IMR-90 (cell line): ENCODE measurements at regions not wholly inside any gene's neighbourhood (a gene's known extent, or its start where the extent isn't known, plus 50 kb on each side); places are given as distances from the start of the nearest gene placed in this dataset.

Experiments
- ATAC-seq: fragments of 200-7000 bp; cut with Tn5 transposase; 2 replicates; pipeline ENCODE4 v1.9.1; 2020; ENCODE audit warnings: low read depth, mild to moderate bottlenecking, moderate library complexity
- BruUV-seq: library from RNA; stranded (reverse); fragments of 400-500 nt; replicated peaks from 2 replicates; lab custom pipeline; 2021; lab: Mats Ljungman, UMichigan
- CTCF ChIA-PET: fragments of 300-600 bp; formaldehyde crosslinking; extraction: SDS; loops from one replicate; lab custom pipeline; 2021; ENCODE audit warnings: antibody characterized with exemption; lab: Yijun Ruan, JAX
- POLR2A ChIA-PET: fragments of 300-600 bp; sonication (Branson Sonifier 250); formaldehyde crosslinking; loops from one replicate; lab custom pipeline; 2022; ENCODE audit warnings: antibody characterized with exemption; ENCODE audit not compliant: unreplicated experiment; lab: Charles Lee
- DNase-seq: peaks from one replicate; pipeline ENCODE4 v3.0.0; 2013
- H2AFZ ChIP-seq: replicated peaks from 2 replicates; pipeline ENCODE3; 2013; ENCODE audit warnings: low read length, mild to moderate bottlenecking; ENCODE audit not compliant: poor library complexity
- H2AK5ac ChIP-seq: 2 replicates; pipeline ENCODE4 v1.6.1; 2013; ENCODE audit warnings: low read depth, low read length, inconsistent platforms
- H2AK9ac ChIP-seq: replicated peaks from 2 replicates; pipeline ENCODE3; 2013; ENCODE audit warnings: mild to moderate bottlenecking, low read depth, low read length, moderate library complexity; ENCODE audit not compliant: poor library complexity
- H2BK120ac ChIP-seq: 2 replicates; pipeline ENCODE4 v1.6.1; 2013; ENCODE audit warnings: low read depth, low read length, inconsistent platforms
- H2BK15ac ChIP-seq: 3 replicates; pipeline ENCODE4 v1.6.1; 2013; ENCODE audit warnings: low read depth, low read length, inconsistent platforms
- H2BK20ac ChIP-seq: 2 replicates; pipeline ENCODE4 v1.6.1; 2013; ENCODE audit warnings: low read depth, mild to moderate bottlenecking, inconsistent platforms, low read length, moderate library complexity
- H2BK5ac ChIP-seq: 2 replicates; pipeline ENCODE4 v1.6.1; 2013; ENCODE audit warnings: mild to moderate bottlenecking, low read depth, low read length, inconsistent platforms; ENCODE audit not compliant: poor library complexity, severe bottlenecking
- H3K14ac ChIP-seq: replicated peaks from 2 replicates; pipeline ENCODE4 v1.6.1; 2013; ENCODE audit warnings: low read depth, low read length, inconsistent platforms
- H3K18ac ChIP-seq: 2 replicates; pipeline ENCODE4 v1.6.1; 2013; ENCODE audit warnings: low read depth, low read length, control low read depth
- H3K23ac ChIP-seq: 2 replicates; pipeline ENCODE4 v1.6.1; 2013; ENCODE audit warnings: low read depth, low read length, inconsistent platforms
- H3K27ac ChIP-seq: 2 replicates; pipeline ENCODE4 v1.5.1; 2013; ENCODE audit warnings: mild to moderate bottlenecking, control low read depth, low read length; ENCODE audit not compliant: insufficient read depth
- H3K27me3 ChIP-seq: 2 replicates; pipeline ENCODE4 v1.6.1; 2013; ENCODE audit warnings: low read length; ENCODE audit not compliant: control insufficient read depth, insufficient read depth
- H3K36me3 ChIP-seq: 2 replicates; pipeline ENCODE4 v1.6.1; 2013; ENCODE audit warnings: low read length, mixed read lengths; ENCODE audit not compliant: control insufficient read depth, insufficient read depth
- H3K4ac ChIP-seq: 2 replicates; pipeline ENCODE4 v1.6.1; 2013; ENCODE audit warnings: low read depth, low read length, inconsistent platforms
- H3K4me1 ChIP-seq: 2 replicates; pipeline ENCODE4 v1.6.1; 2013; ENCODE audit warnings: low read length, mixed read lengths; ENCODE audit not compliant: control insufficient read depth, insufficient read depth
- H3K4me2 ChIP-seq: 2 replicates; pipeline ENCODE4 v1.6.1; 2013; ENCODE audit warnings: low read depth, mild to moderate bottlenecking, control low read depth, low read length, moderate library complexity
- H3K4me3 ChIP-seq: 2 replicates; pipeline ENCODE4 v1.5.1; 2013; ENCODE audit warnings: low read depth, mild to moderate bottlenecking, control low read depth, low read length, moderate library complexity; ENCODE audit not compliant: insufficient read depth
- H3K56ac ChIP-seq: 2 replicates; pipeline ENCODE4 v1.6.1; 2013; ENCODE audit warnings: low read length, inconsistent platforms; ENCODE audit not compliant: insufficient read depth; ENCODE audit errors: extremely low read depth
- H3K79me1 ChIP-seq, 2 experiments: 2 replicates each; pipeline ENCODE4 v1.6.1; 2013; ENCODE audit warnings: low read length in 2 of 2, inconsistent platforms in 1 of 2, low read depth in 1 of 2
- H3K9ac ChIP-seq: 2 replicates; pipeline ENCODE4 v1.6.1; 2013; ENCODE audit warnings: low read depth, low read length, control low read depth
- H3K9me1 ChIP-seq: 2 replicates; pipeline ENCODE4 v1.6.1; 2013; ENCODE audit warnings: low read length, inconsistent platforms; ENCODE audit not compliant: insufficient read depth
- H3K9me3 ChIP-seq: 2 replicates; pipeline ENCODE4 v1.6.1; 2013; ENCODE audit warnings: low read length; ENCODE audit not compliant: control insufficient read depth, insufficient read depth
- H4K20me1 ChIP-seq: 2 replicates; pipeline ENCODE4 v1.6.1; 2013; ENCODE audit warnings: low read length, inconsistent platforms; ENCODE audit not compliant: insufficient read depth
- H4K5ac ChIP-seq: 2 replicates; pipeline ENCODE4 v1.6.1; 2013; ENCODE audit warnings: mild to moderate bottlenecking, low read depth, low read length, control low read depth
- H4K8ac ChIP-seq, 2 experiments: 2 replicates each; pipeline ENCODE4 v1.6.1; 2013; ENCODE audit warnings: low read depth in 2 of 2, low read length in 2 of 2, control low read depth in 1 of 2, inconsistent platforms in 1 of 2
- H4K91ac ChIP-seq: 2 replicates; pipeline ENCODE4 v1.6.1; 2013; ENCODE audit warnings: low read depth, low read length, inconsistent platforms; ENCODE audit not compliant: insufficient read depth
- RAD21 ChIP-seq: IDR thresholded peaks from 2 replicates; pipeline ENCODE4 v1.6.1; 2012; ENCODE audit warnings: low read length, improper control_type of control experiment
- WGBS, 2 experiments: methylation state at CpG; one replicate each; pipeline versions ENCODE4 v1.1.5 to v1.1.7; 2013; ENCODE audit warnings: missing lambda C conversion rate in 2 of 2; ENCODE audit not compliant: insufficient read length in 1 of 2; ENCODE audit errors: extremely low coverage in 2 of 2; 5-methylcytosine and 5-hydroxymethylcytosine counted together
- dilution Hi-C: fragments of 300-500 bp; cut with HindIII; formaldehyde crosslinking; loops from one replicate; pipeline ENCODE4 v1.14.3; 2018; ENCODE audit warnings: low sequenced_read_pairs; ENCODE audit not compliant: unreplicated experiment
- in situ Hi-C: fragments of 300-500 bp; cut with MboI; formaldehyde crosslinking; loops from 3 replicates; pipeline ENCODE4 v1.14.3; 2019; ENCODE audit warnings: low sequenced_read_pairs, inconsistent platforms, mixed read lengths
- intact Hi-C: fragments of 100-400 bp; cut with micrococcal nuclease; formaldehyde crosslinking; loops from 2 replicates; pipeline ENCODE4 v1.10.0; 2022

DNA sequence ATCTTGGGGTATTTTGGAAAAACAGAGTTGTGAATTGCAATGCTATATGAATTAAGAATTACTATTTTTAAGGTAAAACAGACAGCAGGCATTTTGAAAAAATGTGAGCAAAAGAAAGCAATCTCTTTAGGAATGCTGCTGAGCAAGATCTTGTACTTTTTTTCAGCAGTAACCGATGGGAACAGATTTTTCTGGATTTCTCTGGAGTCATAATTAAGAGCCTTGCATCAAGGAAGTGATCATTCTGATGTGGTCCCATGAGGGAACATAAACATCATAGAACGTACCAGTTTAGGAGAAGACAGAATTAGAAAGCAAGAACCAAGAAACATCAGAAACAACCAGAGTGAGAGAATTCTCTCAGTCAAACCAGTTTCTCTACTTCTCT, 157.0 kb upstream of the AGR3 start:
- H2BK120ac ChIP-seq = no peak overlapping the region
- no peaks in the 10 kb centered on the region for H3K27me3 ChIP-seq
- BruUV-seq = no TSS peak
- no peak overlapping the region for H2BK20ac ChIP-seq
- H3K14ac ChIP-seq = no peak overlapping the region
- H3K56ac ChIP-seq = no peak overlapping the region
- no peak overlapping the region for H3K4me3 ChIP-seq
- H3K9me1 ChIP-seq = peaks cover 3% of the 10 kb centered on the region; the same call in 1 of the 2 replicates
- no peak overlapping the region for H4K5ac ChIP-seq
- no peak overlapping the region for H3K18ac ChIP-seq
- no peak overlapping the region for H3K27ac ChIP-seq
- ChIA-PET POLR2A (no interaction called here), CTCF (no interaction called here)
- TF ChIP-seq RAD21 = no peak
- H3K79me1 ChIP-seq = no peaks in the 10 kb centered on the region
- H4K91ac ChIP-seq = no peak overlapping the region
- peaks cover 7% of the 10 kb centered on the region for H3K4me1 ChIP-seq
- H3K9me3 ChIP-seq = no peaks in the 10 kb centered on the region
- no peak overlapping the region for H2AFZ ChIP-seq
- H3K36me3 ChIP-seq = no peaks in the 10 kb centered on the region
- dilution Hi-C loops = no loop called here
- no peak overlapping the region for H2BK5ac ChIP-seq
- no peak overlapping the region for H4K8ac ChIP-seq
- no peak overlapping the region for H3K4me2 ChIP-seq
- H2AK5ac ChIP-seq = no peak overlapping the region
- no peak overlapping the region; the same call in 1 of the 2 replicates for H3K4ac ChIP-seq
- H4K20me1 ChIP-seq = no peaks in the 10 kb centered on the region
- ATAC-seq (no peak), DNase-seq (no peak)
- intact Hi-C loops = no loop called here
- no peak overlapping the region for H2BK15ac ChIP-seq
- H3K23ac ChIP-seq = no peak overlapping the region
- no CpG with 5 or more reads among the region's 2 CpGs for WGBS, 2 experiments
- in situ Hi-C loops = no loop called here
- no peak overlapping the region for H2AK9ac ChIP-seq
- H3K9ac ChIP-seq = no peak overlapping the region
